Endothelial cell of umbilical vein (primary cell): ENCODE measurements at regions not wholly inside any gene's neighbourhood (a gene's known extent, or its start where the extent isn't known, plus 50 kb on each side); places are given as distances from the start of the nearest gene placed in this dataset.

ENCODE experiments used
- CTCF ChIP-seq, 2 donors: IDR thresholded peaks; 1 replicate in 1 of 2; 2 replicates in 1 of 2; pipeline ENCODE4 v1.5.1; 2011; ENCODE audit warnings: low read length in 2 of 2, mild to moderate bottlenecking in 2 of 2, moderate library complexity in 2 of 2, control low read depth in 1 of 2, inconsistent platforms in 1 of 2, low read depth in 1 of 2; ENCODE audit not compliant: insufficient read depth in 1 of 2; ENCODE audit errors: extremely low read depth in 1 of 2
- FOS ChIP-seq: IDR thresholded peaks from 2 replicates; pipeline ENCODE4 v1.6.1; 2011; ENCODE audit warnings: mild to moderate bottlenecking, low read length, moderate library complexity, borderline replicate concordance; ENCODE audit not compliant: insufficient read depth

- no peak for TF ChIP-seq FOS
- no peak for TF ChIP-seq CTCF (IDR thresholded peaks at IDR 0.05; ENCODE audit: extremely low read depth in 1 of 2, insufficient read depth in 1 of 2, low read depth in 1 of 2, low read length in 2 of 2)
These were observed 109.3 kb upstream of the MME start for GRCh38 chr3:154970797-154971196.
